ENCODE measurements at regions not wholly inside any gene's neighbourhood (a gene's known extent, or its start where the extent isn't known, plus 50 kb on each side); places are given as distances from the start of the nearest gene placed in this dataset.

DNA sequence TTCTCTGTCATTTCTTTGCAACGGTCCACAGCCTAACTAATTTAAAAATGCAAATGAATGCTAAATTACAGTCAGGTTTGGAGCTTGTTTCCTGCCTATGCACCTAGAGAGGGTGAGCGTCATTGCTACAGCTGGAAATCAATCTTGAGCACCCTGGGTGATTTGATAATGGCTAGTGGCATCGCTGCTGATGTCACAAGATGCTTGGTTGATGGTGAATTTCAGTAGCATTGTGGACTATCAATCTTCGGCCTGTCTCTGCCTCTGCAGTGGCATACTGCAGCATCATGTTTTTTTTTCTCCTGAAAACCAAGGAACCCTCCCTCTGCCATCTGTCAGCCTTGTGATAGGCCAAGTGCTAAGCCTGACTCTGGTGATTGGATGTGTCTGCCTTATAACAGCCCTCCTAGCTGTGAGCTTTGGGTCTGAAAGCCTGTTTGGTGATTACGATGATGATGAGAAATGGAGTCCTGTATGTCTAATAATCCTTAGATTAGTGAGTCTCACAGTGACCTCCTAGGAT lies 75.3 kb downstream of the NMUR2 start (continued):
- TF ChIP-seq KLF5 (IDR thresholded peaks at IDR 0.05; ENCODE audit: partially characterized antibody): no peak

DNA sequence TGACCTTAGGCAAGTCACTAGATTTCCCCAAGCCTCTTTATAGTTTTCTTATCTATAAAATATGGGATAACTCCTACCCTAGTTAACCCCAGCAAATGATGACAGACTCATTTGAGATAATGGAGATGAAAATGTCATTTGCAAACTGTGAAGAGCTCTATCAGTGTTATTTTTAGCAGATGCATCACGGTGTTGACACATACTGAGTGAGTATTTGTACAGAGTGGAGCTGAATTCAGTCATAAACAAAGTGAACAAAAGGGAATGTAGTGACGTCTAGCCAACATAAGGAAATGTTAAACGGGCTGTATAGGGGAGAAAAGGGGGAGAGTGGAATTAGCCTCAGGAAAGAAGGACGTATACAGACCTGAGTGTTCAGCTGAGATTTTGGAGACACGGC lies 75.9 kb downstream of the NMUR2 start:
- DNase-seq (ENCODE audit: low read depth, low spot score): no peak
- CTCF ChIA-PET: no interaction called here
- Histone ChIP-seq H4K20me1 (ENCODE audit: control insufficient read depth, insufficient read depth) (no peaks in the 10 kb centered on the region), H2AFZ (ENCODE audit: control insufficient read depth, low read depth, low read length) (no peak overlapping the region), H3K36me3 (ENCODE audit: control insufficient read depth in 2 of 2, insufficient read depth in 2 of 2, low read length in 1 of 2) (no peaks in the 10 kb centered on the region), H3K79me2 (ENCODE audit: control insufficient read depth, insufficient read depth, low read length) (no peaks in the 10 kb centered on the region), H3K4me2 (ENCODE audit: control insufficient read depth, insufficient read depth) (no peak overlapping the region), H3K9ac (ENCODE audit: control insufficient read depth, insufficient read depth, low read length) (no peak overlapping the region), H3K4me1 (ENCODE audit: control insufficient read depth, insufficient read depth, low read length) (no peaks in the 10 kb centered on the region), H3K27ac (ENCODE audit: control insufficient read depth, insufficient read depth) (no peak overlapping the region), H3K4me3 (no peak overlapping the region), H3K27me3 (replicated peaks in 1 of 2; ENCODE audit: control insufficient read depth in 2 of 2, insufficient read depth in 2 of 2, low read length in 1 of 2) (no peaks in the 10 kb centered on the region), H3K9me3 (replicated peaks; ENCODE audit: control insufficient read depth, insufficient read depth, low read length) (no peaks in the 10 kb centered on the region)
- 17% methylated on average over 5 of the region's 5 CpGs for WGBS (ENCODE audit: insufficient coverage, insufficient replicate concordance, low lambda C conversion rate, missing lambda C conversion rate)
- ATAC-seq: no peak
- in situ Hi-C loops (cut with MboI): no loop called here
- POLR2A ChIA-PET: no interaction called here
- BruUV-seq (replicated peaks): no TSS peak
- no peak for TF ChIP-seq BCL11A (IDR thresholded peaks at IDR 0.05; ENCODE audit: low read depth, low read length)
- intact Hi-C loops (cut with micrococcal nuclease; ENCODE audit: unreplicated experiment): no loop called here
- SMC1A ChIA-PET (ENCODE audit: uncharacterized antibody, unreplicated experiment): no interaction called here
- FAIRE-seq: no peak
- RAD21 ChIA-PET (ENCODE audit: unreplicated experiment): no interaction called here

DNA sequence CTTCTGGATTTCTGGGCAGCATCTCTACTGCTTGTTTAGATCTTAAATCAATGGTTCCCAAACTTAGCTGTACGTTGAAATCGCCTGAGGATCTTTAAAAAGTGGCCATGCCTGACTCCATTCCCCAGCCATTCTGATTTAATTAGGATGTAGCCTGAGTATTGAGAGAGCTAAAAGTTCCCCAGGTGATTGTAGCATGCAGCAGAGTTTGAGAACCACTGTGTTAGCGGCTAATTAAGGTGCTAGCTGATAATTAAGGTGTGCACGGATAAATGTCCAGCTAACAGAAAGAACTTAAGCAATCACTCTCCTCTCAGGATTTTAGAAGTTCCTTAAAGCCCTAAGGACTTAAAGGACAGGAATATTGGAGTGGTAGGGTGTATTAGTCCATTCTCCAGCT lies 89.1 kb downstream of the NMUR2 start:
- SMC1A ChIA-PET (ENCODE audit: uncharacterized antibody, unreplicated experiment): no interaction called here
- ATAC-seq: no peak
- Histone ChIP-seq H4K20me1 (ENCODE audit: control insufficient read depth, insufficient read depth) (no peaks in the 10 kb centered on the region), H3K4me1 (ENCODE audit: control insufficient read depth, insufficient read depth, low read length) (no peaks in the 10 kb centered on the region), H3K27ac (ENCODE audit: control insufficient read depth, insufficient read depth) (no peak overlapping the region), H3K27me3 (replicated peaks in 1 of 2; ENCODE audit: control insufficient read depth in 2 of 2, insufficient read depth in 2 of 2, low read length in 1 of 2) (peaks cover 0 to 3% of the 10 kb centered on the region in 2 experiments; a peak in 1 of 4 replicates), H3K79me2 (ENCODE audit: control insufficient read depth, insufficient read depth, low read length) (no peaks in the 10 kb centered on the region), H3K9me3 (replicated peaks; ENCODE audit: control insufficient read depth, insufficient read depth, low read length) (no peaks in the 10 kb centered on the region; the same call in 2 of the 3 replicates), H3K36me3 (ENCODE audit: control insufficient read depth in 2 of 2, insufficient read depth in 2 of 2, low read length in 1 of 2) (no peaks in the 10 kb centered on the region), H3K4me3 (no peak overlapping the region), H3K4me2 (ENCODE audit: control insufficient read depth, insufficient read depth) (no peak overlapping the region), H3K9ac (ENCODE audit: control insufficient read depth, insufficient read depth, low read length) (no peak overlapping the region), H2AFZ (ENCODE audit: control insufficient read depth, low read depth, low read length) (no peak overlapping the region)
- no peak for DNase-seq (ENCODE audit: low read depth, low spot score)
- POLR2A ChIA-PET: no interaction called here
- in situ Hi-C loops (cut with MboI) (no loop called here), intact Hi-C loops (cut with micrococcal nuclease; ENCODE audit: unreplicated experiment) (no loop called here)
- RAD21 ChIA-PET (ENCODE audit: unreplicated experiment): interaction anchor here (0.7 kb wide), 1 partner anchor 21 kb away, joined by 3 read pairs; no protein-coding TSS in a partner anchor
- 45% methylated on average over 4 of the region's 4 CpGs for WGBS (ENCODE audit: insufficient coverage, insufficient replicate concordance, low lambda C conversion rate, missing lambda C conversion rate)
- BruUV-seq (replicated peaks): no TSS peak
- FAIRE-seq: no peak
- CTCF ChIA-PET: no interaction called here
- TF ChIP-seq, protein P1, sequence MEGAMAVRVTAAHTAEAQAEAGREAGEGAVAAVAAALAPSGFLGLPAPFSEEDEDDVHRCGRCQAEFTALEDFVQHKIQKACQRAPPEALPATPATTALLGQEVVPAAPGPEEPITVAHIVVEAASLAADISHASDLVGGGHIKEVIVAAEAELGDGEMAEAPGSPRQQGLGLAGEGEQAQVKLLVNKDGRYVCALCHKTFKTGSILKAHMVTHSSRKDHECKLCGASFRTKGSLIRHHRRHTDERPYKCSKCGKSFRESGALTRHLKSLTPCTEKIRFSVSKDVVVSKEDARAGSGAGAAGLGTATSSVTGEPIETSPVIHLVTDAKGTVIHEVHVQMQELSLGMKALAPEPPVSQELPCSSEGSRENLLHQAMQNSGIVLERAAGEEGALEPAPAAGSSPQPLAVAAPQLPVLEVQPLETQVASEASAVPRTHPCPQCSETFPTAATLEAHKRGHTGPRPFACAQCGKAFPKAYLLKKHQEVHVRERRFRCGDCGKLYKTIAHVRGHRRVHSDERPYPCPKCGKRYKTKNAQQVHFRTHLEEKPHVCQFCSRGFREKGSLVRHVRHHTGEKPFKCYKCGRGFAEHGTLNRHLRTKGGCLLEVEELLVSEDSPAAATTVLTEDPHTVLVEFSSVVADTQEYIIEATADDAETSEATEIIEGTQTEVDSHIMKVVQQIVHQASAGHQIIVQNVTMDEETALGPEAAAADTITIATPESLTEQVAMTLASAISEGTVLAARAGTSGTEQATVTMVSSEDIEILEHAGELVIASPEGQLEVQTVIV (IDR thresholded peaks at IDR 0.05; ENCODE audit: borderline replicate concordance, partially characterized antibody): no peak
- TF ChIP-seq E2F4 (IDR thresholded peaks at IDR 0.05; ENCODE audit: low read depth, low read length): no peak
- TF ChIP-seq EED (IDR thresholded peaks at IDR 0.05; ENCODE audit: low read depth): no peak
- TF ChIP-seq POLR2A (IDR thresholded peaks at IDR 0.05; ENCODE audit: low read depth, low read length): no peak
- TF ChIP-seq ZNF207 (IDR thresholded peaks at IDR 0.05; ENCODE audit: borderline replicate concordance): no peak
- TF ChIP-seq POU2F2 (IDR thresholded peaks at IDR 0.05; ENCODE audit: borderline replicate concordance, low read depth, low read length): no peak
- TF ChIP-seq HDAC2 (IDR thresholded peaks at IDR 0.05): no peak
- no peak for TF ChIP-seq ELK1 (IDR thresholded peaks at IDR 0.05; ENCODE audit: low read depth, low read length)
- TF ChIP-seq TARDBP (IDR thresholded peaks at IDR 0.05; ENCODE audit: borderline replicate concordance): no peak
- TF ChIP-seq POLR2AphosphoS2 (IDR thresholded peaks at IDR 0.05; ENCODE audit: low read depth, low read length): no peak
